GM19240 (cell line): ENCODE measurements at regions not wholly inside any gene's neighbourhood (a gene's known extent, or its start where the extent isn't known, plus 50 kb on each side); places are given as distances from the start of the nearest gene placed in this dataset.

Source experiments
- DNase-seq: peaks from one replicate; pipeline ENCODE4 v3.0.0; 2011; ENCODE audit warnings: low spot score; ENCODE audit not compliant: insufficient read length

DNA sequence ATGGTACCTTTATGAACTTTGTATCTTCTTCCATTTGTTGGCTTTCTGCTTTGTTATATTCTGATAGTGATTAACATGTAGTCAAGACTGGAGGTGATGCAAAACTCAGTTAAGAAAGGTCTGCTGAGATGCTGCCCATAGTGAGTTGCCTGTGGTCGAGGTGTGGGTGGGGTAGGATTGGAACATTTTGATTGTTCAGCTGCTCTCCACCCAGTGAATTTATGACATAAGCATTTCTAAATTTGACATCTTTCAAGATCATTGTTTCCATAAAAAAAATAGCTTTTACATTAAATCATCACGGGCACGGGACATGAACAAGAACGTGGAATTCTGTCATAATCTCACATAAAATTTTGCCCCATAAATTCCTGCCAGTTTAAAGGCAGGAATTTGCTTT lies 146.6 kb upstream of the POU3F2 start:
- no peak for DNase-seq

DNA sequence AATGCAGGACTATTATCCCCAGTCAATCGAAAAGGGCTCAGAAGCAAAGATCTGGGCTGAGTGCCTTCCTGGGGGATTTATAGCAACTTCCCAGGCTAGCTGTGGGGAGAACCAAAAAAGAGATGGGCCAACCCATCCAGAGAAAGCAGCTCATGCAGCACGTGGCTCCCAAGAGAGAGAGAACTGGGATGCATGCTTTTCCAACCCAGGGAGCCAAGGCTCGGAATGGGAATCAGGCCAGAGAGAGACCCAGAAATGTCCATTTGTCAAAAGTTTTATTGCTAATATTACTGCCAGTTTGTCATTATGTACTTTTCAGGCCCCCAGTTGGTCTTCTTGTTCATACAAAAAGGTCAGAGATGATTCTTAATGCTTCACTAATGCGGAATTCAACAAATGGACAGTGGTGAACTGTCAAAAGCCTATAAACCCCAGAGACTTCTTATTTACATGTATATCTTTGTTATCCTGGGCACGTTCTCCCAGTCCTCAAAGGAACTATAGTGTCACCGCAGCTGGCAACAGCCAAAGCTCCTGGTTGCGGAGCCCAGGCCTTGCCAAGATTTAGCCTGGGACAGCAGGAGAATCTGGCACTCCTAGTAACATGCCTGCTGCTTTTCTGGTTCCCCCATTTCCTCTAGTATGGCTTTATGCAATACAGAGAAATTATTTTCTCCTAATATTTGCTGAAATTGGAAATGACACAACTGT lies 139.1 kb upstream of the POU3F2 start:
- no peak for DNase-seq

DNA sequence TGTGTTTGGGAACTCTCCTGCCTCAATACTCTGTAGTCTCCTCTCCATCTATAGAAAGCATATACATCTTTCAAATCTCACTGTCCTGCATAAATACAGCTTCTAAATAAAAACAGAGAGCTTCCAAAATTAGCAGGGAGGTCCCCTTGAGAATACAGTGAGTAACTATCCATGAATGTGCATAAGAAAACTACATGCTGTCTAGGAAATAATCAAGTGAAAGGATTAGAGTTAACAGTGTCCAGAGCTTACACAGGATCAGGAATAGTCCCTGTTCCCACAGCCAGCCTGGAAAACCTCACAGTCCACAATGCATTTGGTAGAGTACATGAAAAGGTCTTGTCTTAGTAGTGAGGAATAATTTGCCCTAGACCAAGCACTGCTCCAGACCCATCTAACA lies 123.0 kb upstream of the POU3F2 start:
- DNase-seq, result no peak

DNA sequence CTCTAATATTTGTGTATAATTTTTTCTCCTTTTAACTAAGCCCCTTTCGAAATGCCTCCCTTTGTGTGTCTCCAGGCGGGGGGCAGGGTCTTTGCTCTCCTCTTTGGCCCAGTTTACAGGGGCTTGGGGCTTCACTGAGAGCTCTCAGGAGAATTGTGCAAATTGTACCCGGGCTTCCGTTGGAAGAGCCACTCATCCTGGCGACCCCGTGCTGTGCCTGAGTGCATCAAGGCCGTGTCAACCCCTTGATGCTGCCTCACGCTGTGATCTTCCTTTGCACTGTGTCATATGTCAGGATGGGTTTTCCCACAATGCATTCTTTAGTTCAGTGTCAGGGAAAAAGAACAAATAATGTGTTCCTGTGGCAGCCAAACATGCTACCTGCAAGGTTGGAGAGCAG lies 118.0 kb upstream of the POU3F2 start:
- DNase-seq, result no peak

DNA sequence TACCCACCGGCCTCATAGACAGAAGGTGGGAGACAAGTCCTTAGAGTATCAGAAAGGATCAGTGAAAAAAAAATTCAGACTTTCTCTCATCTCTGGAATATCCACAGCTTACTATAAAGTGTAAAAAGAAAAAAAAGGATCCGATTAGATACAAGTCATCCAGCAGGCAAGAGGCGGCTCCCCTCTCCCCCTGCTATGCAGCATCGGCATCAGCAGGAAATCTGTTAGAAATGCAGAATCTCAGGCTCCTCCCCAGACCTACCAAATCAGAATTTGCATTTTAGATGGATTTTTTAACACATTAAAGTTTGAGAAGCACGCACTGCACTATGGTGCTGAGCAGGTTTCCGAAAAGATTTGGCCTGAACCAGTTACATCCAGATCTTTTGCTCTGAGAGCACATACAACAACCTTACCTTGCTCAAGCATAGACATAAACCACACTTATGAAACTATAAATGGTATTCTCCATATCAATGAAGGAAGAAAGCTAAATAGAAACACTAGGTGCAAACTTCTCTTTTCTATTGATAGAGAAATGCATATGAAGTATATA lies 117.0 kb upstream of the POU3F2 start:
- no peak for DNase-seq

DNA sequence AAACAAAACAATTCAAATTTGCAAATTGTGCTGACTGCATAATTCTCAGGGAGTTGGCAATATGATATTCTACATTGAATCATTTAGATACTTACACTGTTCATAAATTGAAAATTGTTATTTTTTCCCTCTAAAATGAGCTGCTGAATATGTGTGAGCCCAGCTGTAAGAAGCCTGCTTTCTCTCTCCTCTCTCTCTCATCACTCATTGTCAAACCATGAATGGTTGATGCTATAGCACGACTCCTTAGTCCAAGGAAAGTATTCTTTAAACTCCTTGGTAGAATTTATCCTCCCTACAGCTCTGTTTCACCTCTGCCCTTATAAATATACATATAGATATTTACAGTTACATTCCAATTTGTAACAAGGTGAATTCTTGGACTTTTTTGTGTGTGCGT lies 116.4 kb upstream of the POU3F2 start:
- no peak for DNase-seq

DNA sequence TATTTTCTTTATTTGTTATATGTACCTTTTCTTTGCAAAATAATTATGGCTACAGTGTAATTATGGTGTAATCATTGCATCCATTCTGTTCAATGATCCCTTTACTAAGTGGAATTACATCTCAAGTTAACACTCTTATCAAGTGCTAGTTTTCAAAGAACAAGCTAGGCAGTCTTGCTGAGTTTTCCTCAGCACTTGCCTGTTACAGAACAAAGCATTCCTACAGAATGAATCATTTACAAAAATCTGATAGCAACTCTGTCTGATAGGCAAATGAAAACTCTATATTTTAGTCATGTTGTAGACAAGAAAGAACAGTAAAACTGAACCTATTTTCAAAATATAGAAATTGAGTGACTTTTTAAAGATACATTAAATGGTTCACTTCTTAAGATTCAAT lies 109.8 kb upstream of the POU3F2 start:
- no peak for DNase-seq

DNA sequence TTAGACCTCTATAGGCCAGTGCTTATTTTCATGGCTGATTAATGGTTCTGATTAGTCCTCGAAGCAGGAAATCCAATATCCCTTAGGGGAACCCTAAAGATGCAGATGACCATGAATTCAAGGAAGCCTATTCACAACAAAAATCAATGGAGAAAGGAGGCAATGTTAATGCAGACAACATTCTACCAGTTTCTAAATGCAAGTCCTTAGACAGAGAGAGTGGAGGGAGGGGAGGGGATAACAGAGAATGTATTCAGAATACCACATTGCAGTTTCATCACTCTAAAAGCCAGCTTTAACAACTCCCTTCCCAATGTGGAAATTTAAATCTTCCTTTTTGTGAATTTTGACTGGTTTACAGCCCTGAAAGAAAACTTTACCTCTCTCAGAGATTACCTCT lies 87.1 kb upstream of the POU3F2 start:
- DNase-seq, result no peak

DNA sequence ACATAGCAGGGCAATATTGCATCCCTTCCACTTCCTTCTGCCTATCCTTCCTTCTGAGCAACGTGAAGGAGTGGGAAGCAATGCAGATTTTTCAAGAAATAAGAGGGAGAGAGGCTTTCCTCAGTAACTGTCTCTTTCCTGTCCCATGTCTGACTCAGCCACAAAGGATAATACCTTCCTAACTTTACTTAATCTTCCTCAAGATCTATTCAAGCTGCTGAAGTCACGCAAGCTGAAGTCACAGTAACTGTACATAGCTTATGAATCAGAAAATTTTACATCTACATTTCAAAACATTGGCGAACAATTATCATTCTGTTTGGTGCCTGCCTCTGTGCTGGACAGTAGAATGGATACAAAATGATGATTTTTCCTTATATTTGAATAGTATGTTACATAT lies 86.4 kb upstream of the POU3F2 start:
- no peak for DNase-seq

DNA sequence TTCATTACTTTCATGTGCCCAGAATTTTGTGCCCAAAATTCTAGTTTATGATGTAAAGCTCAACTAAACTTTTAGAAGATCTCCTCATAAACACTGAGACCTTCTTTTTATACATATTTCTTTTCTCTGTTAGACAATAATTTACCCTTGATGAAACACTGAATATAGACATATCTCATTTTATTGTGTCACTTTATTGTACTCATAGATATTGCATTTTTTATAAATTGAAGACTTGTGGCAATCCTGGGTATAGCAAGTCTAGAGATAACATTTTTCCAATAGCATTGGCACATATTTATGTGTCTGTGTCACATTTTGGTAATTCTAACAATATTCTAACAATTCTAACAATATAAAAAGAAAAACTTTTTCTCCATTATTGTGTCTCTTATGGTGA lies 74.9 kb upstream of the POU3F2 start:
- no peak for DNase-seq

DNA sequence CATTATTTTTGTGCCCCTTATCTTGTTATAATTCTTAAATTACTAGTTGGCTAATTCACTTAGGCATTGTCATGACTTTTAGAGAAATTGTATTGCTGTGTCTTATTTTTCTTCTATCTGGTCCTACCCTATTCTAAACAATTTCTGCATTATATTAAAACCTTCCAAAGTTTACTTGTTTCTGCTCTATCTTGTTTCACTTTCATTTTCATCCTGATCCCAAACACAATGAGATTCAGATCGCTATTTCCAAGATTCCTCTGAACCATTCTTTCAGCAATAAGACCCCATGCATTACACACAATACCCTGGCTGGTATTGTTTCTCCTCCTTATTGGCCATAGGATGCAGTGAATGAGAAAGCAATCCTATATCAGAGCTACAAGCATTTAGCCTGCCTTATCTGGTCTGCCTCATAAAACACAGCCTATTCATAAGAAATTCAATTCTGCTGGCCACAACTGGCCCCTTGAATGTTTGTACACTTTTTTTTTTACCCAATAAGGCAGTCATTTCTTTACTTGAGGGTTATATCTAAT lies 69.9 kb upstream of the POU3F2 start:
- no peak for DNase-seq

DNA sequence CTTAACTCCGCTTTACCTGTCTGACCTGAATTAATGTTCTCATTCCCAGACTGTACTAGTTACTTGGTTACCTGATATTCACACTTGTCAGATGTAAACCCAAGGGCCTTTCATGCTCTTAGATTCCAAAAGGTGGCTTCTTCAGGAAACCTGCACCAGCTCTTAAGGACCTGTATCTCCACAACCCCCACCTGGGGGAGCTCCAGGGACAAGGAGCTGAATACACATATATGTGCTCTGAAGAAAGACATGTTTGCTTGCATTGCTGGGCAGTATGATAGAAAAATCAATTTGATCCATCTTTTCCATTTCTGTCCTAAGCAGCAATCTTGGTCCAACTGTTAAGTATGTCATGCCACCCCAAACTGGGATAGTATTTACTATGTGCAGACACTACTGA lies 64.8 kb upstream of the POU3F2 start:
- DNase-seq, result no peak

DNA sequence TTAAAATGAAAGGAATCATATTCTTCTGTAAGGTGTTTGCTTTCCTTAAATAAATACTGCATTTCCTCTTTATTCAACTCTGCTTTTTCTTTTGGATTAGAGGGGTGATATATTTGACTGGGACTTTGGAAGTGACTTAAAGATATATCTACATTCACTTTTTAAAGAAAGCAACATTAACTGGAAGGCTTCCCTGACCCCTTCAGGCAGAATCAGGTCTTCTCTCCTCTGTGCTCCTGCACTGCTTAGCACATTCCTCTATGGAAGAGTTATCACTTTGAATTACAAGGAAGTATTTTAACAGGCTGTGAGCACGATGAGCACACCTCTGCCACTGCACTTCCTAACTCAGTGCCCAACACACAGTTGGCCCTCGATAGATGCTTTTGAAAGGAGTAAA lies 59.2 kb upstream of the POU3F2 start:
- no peak for DNase-seq

DNA sequence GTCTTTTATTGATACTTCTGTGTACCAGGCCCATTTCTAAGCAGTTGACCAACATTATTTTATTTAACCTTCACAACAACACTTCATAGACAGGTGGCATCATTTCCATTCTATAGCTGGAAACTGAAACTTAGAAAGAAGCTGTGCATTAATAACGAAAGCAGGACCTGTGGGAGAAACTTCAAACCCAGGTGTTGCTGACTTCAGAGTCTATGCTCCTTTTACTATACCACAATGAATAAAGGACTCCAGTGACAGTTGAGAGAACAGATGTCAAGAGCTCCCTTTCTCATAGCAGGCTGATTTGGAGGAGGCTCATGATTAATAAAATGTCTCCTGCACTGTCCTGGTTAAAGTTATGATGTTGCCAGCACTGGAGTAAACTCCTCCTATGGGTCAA lies 56.6 kb upstream of the POU3F2 start:
- peak; percentile 19 for DNase-seq

DNA sequence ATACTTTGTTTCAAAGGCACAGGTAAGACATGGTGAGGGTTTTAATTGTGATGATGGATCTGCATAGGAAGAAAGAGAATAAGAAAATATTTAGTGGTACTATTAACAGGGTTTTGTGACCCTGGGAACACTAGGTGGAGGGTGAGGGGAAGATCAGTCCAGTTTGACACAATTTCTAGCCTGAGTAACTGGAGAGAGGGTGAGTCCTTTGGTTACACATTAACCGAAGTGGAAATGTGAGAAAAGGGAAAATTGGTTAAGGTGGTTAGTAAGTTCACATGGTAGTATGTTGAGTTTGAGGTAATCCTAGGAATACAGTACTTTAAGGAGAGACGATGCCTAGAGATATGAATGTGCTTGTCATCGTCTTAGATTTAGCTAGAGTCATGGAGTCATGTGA lies 54.8 kb upstream of the POU3F2 start:
- no peak for DNase-seq

DNA sequence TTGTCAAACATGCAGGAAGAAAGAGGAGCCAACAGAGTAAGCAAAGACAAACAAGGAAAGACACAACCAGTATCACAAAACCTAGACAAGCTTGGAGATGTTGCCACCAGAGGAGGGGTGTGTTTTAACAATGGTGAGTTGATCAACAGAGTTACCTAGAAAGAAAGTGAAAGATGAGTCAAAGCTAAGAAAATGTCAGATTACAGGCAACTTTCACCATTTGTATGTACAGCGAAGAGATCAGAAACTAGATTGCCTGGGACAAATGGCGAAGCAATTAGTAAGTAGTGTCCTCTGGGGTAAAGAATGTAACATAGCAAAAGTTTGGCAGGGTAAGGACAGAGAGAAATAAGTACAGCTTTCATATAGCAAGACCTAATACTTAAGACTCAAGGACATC lies 51.6 kb upstream of the POU3F2 start:
- DNase-seq, result no peak

DNA sequence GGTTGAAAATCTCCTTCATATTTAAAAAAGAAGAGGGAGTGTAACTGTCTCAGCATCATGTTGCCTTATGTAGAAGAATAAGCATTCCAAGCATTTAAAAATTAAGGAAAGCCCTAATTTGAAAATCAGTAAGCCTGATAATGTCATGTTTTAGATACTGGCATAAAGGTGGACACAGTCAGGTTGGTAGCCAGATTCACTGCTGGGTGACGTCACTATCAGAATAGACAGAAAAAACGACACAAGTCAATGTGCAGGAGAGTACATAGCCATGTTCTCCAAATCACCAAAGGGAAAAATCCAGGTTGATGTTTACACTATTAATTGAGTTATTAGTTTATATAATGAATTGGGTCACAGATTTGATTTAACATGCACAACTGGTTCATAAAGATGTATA lies 50.8 kb upstream of the POU3F2 start:
- DNase-seq, result no peak
